OCI-LY3 (cell line): ENCODE measurements at regions not wholly inside any gene's neighbourhood (a gene's known extent, or its start where the extent isn't known, plus 50 kb on each side); places are given as distances from the start of the nearest gene placed in this dataset.
A peak's percentile ranks its signal among the peaks of the same experiment; 100 is the strongest.

Experiments used
- H2AFZ ChIP-seq: fragments of 200-600, 300-600 bp; shearing (Covaris generic); 2 replicates; pipeline ENCODE4 v1.6.0; 2014; ENCODE audit warnings: antibody characterized with exemption, low read depth, low read length
- H3K27ac ChIP-seq: fragments of 200-600, 300-600 bp; sonication (generic); 2 replicates; pipeline ENCODE4 v1.5.1; 2014; ENCODE audit warnings: mild to moderate bottlenecking, low read length, moderate library complexity, mixed read lengths
- H3K27me3 ChIP-seq: fragments of 200-600, 300-600 bp; sonication (generic); 2 replicates; pipeline ENCODE4 v1.6.1; 2014; ENCODE audit warnings: low read depth, low read length, mixed read lengths
- H3K36me3 ChIP-seq: fragments of 200-600, 300-600 bp; sonication (generic); replicated peaks from 2 replicates; pipeline ENCODE3; 2014; ENCODE audit warnings: low read depth, low read length, mixed read lengths
- H3K4me1 ChIP-seq: fragments of 300-600, 200-600 bp; sonication (generic); 2 replicates; pipeline ENCODE4 v1.6.1; 2014; ENCODE audit warnings: low read length, mixed read lengths
- H3K4me2 ChIP-seq: fragments of 200-600, 300-600 bp; sonication (generic); 2 replicates; pipeline ENCODE4 v1.6.1; 2014; ENCODE audit warnings: low read length, mixed read lengths
- H3K4me3 ChIP-seq: fragments of 300-600, 200-600 bp; sonication (generic); 2 replicates; pipeline ENCODE4 v1.5.1; 2014; ENCODE audit warnings: antibody characterized with exemption, mild to moderate bottlenecking, low read length, moderate library complexity
- H3K79me2 ChIP-seq: fragments of 300-600, 200-600 bp; shearing (Covaris generic); 2 replicates; pipeline ENCODE4 v1.6.1; 2014; ENCODE audit warnings: mild to moderate bottlenecking, low read length, mixed read lengths
- H3K9ac ChIP-seq: fragments of 300-600, 200-600 bp; shearing (Covaris generic); 2 replicates; pipeline ENCODE4 v1.6.0; 2014; ENCODE audit warnings: mild to moderate bottlenecking, low read length, moderate library complexity
- H3K9me3 ChIP-seq: fragments of 200-600, 300-600 bp; shearing (Covaris generic); 2 replicates; pipeline ENCODE4 v1.6.1; 2014; ENCODE audit warnings: low read length, mixed read lengths; ENCODE audit not compliant: insufficient read depth
- H4K20me1 ChIP-seq: fragments of 200-600, 300-600 bp; sonication (generic); 2 replicates; pipeline ENCODE4 v1.6.1; 2016; ENCODE audit warnings: low read length, mixed read lengths; ENCODE audit not compliant: insufficient read depth
- EZH2phosphoT487 ChIP-seq: fragments of 200-600 bp; shearing (Covaris generic); IDR thresholded peaks from 2 replicates; pipeline ENCODE4 v1.6.1; 2018; ENCODE audit warnings: antibody characterized with exemption, mixed run types, low read depth
- TF ChIP-seq, protein P1 (sequence below): fragments of 200-600, 300-600 bp; sonication (generic); IDR thresholded peaks from 2 replicates; pipeline ENCODE4 v1.5.1; 2014; ENCODE audit warnings: antibody characterized with exemption, low read length, low read depth

DNA sequence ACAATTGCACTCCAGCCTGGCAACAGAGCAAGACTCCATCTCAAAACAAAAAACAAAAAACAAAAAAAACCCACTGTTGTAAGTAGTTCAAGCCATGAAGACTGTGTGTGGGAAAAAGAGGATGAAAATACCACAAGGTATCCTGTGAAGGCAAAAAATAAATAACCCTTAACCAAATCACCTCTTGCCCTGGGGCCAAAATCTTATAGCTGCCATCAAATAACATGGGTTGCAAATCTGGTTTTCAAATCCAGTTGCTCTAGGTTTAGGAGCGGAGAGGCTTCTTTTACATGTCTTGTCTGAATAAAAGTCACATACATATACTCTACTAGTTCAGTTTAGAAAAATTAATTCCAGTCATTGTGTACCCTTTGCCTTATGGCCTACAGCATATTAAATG is 87.0 kb upstream of the STT3B start:
- no peak overlapping the region for H3K9ac ChIP-seq
- TF ChIP-seq, protein P1, sequence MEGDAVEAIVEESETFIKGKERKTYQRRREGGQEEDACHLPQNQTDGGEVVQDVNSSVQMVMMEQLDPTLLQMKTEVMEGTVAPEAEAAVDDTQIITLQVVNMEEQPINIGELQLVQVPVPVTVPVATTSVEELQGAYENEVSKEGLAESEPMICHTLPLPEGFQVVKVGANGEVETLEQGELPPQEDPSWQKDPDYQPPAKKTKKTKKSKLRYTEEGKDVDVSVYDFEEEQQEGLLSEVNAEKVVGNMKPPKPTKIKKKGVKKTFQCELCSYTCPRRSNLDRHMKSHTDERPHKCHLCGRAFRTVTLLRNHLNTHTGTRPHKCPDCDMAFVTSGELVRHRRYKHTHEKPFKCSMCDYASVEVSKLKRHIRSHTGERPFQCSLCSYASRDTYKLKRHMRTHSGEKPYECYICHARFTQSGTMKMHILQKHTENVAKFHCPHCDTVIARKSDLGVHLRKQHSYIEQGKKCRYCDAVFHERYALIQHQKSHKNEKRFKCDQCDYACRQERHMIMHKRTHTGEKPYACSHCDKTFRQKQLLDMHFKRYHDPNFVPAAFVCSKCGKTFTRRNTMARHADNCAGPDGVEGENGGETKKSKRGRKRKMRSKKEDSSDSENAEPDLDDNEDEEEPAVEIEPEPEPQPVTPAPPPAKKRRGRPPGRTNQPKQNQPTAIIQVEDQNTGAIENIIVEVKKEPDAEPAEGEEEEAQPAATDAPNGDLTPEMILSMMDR: no peak
- TF ChIP-seq EZH2phosphoT487: no peak
- no peak overlapping the region for H3K4me2 ChIP-seq

GRCh38 chr3:31448035-31448881 is 84.5 kb upstream of the STT3B start:
- Histone ChIP-seq H3K4me3 (no peak overlapping the region), H3K27ac (peak overlapping the region; percentile 9; the same call in 1 of the 2 replicates), H3K9me3 (peaks cover 20% of the 10 kb centered on the region), H3K27me3 (no peaks in the 10 kb centered on the region), H3K4me2 (no peak overlapping the region), H3K79me2 (no peaks in the 10 kb centered on the region), H3K36me3 (peaks cover 22% of the 10 kb centered on the region), H4K20me1 (no peaks in the 10 kb centered on the region), H3K4me1 (peaks cover 36% of the 10 kb centered on the region), H2AFZ (peak overlapping the region; percentile 52; the same call in 1 of the 2 replicates), H3K9ac (peak overlapping the region; percentile 20; the same call in 1 of the 2 replicates)
- TF ChIP-seq, protein P1: peak; percentile 89
- no peak for TF ChIP-seq EZH2phosphoT487

More for the DNA sequence above, 87.0 kb upstream of the STT3B start:
- Histone ChIP-seq H3K27me3 (no peaks in the 10 kb centered on the region), H2AFZ (no peak overlapping the region), H3K4me1 (peaks cover 53% of the 10 kb centered on the region), H4K20me1 (no peaks in the 10 kb centered on the region), H3K9me3 (peaks cover 13% of the 10 kb centered on the region), H3K4me3 (no peak overlapping the region), H3K27ac (no peak overlapping the region), H3K36me3 (peaks cover 17% of the 10 kb centered on the region), H3K79me2 (no peaks in the 10 kb centered on the region)

DNA sequence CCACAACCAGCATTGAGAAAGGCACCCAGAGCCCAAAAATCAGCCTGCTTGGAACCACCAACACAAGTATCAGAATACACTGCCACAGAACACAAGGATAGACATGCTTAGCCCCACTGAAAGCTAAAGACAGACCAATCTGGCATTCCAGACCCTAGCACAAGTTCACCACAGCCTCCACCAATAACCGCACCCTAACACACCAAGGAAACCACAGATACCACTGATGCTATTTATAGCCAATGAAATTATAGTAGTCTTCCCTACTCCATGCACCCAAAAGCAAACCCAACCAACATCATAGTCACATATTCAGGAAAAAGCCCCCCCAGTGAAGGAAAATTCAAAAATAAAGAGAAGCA is 83.9 kb upstream of the STT3B start:
- TF ChIP-seq, protein P1: no peak
- TF ChIP-seq EZH2phosphoT487: no peak
- no peak overlapping the region for H3K4me2 ChIP-seq

GRCh38 chr3:31449318-31449717 is 83.4 kb upstream of the STT3B start:
- H3K4me1 ChIP-seq: peaks cover 25% of the 10 kb centered on the region
- H3K4me3 ChIP-seq: no peak overlapping the region
- no peaks in the 10 kb centered on the region for H4K20me1 ChIP-seq
- peaks cover 20% of the 10 kb centered on the region for H3K9me3 ChIP-seq
- H3K79me2 ChIP-seq: no peaks in the 10 kb centered on the region
- H3K27ac ChIP-seq: no peak overlapping the region
- TF ChIP-seq, protein P1: no peak
- TF ChIP-seq EZH2phosphoT487: no peak
- H3K36me3 ChIP-seq: peaks cover 22% of the 10 kb centered on the region
- no peaks in the 10 kb centered on the region for H3K27me3 ChIP-seq
- H3K4me2 ChIP-seq: no peak overlapping the region
- H3K9ac ChIP-seq: no peak overlapping the region
- H2AFZ ChIP-seq: no peak overlapping the region

More for the DNA sequence above, 83.9 kb upstream of the STT3B start:
- Histone ChIP-seq H3K79me2 (no peaks in the 10 kb centered on the region), H3K4me1 (peaks cover 30% of the 10 kb centered on the region), H3K27me3 (no peaks in the 10 kb centered on the region), H3K9ac (0 out of 2 replicates have a peak overlapping the region, but pooled peaks have one; percentile 9), H2AFZ (peak overlapping the region; percentile 52; the same call in 1 of the 2 replicates), H3K27ac (peak overlapping the region; percentile 9; the same call in 1 of the 2 replicates), H3K9me3 (peaks cover 20% of the 10 kb centered on the region), H3K36me3 (peaks cover 22% of the 10 kb centered on the region), H3K4me3 (no peak overlapping the region), H4K20me1 (no peaks in the 10 kb centered on the region)
